CD4-positive, alpha-beta T cell (primary cell): ENCODE measurements at regions not wholly inside any gene's neighbourhood (a gene's known extent, or its start where the extent isn't known, plus 50 kb on each side); places are given as distances from the start of the nearest gene placed in this dataset.

Experiments
- ATAC-seq: fragments of 200-7000 bp; cut with Tn5 transposase; one replicate; pipeline ENCODE4 v1.10.0; 2022; ENCODE audit warnings: mild to moderate bottlenecking; ENCODE audit not compliant: poor library complexity
- CTCF ChIA-PET: fragments of 350-600 bp; sonication (Branson Sonifier 250); formaldehyde crosslinking; loops from one replicate; lab custom pipeline; 2021; ENCODE audit warnings: antibody characterized with exemption, inconsistent platforms; lab: Charles Lee
- POLR2A ChIA-PET: fragments of 350-600 bp; sonication (Branson Sonifier 250); formaldehyde crosslinking; loops from one replicate; lab custom pipeline; 2021; ENCODE audit warnings: antibody characterized with exemption, inconsistent platforms; lab: Charles Lee
- DNase-seq, 14 experiments: peaks; one replicate each; pipeline ENCODE4 v3.0.0-alpha.2; 2013 to 2020; ENCODE audit warnings: mixed read lengths in 2 of 14
- H3K27ac ChIP-seq, 2 donors: one replicate each; pipeline versions ENCODE4 v1.5.1 to v1.7.0; 2013; ENCODE audit warnings: low read length in 2 of 2, low read depth in 1 of 2, mild to moderate bottlenecking in 1 of 2
- H3K27me3 ChIP-seq, 2 experiments: 1 replicate in 1 of 2; 2 replicates in 1 of 2; pipeline versions ENCODE4 v1.6.1 to v1.7.0; 2013; ENCODE audit warnings: low read length in 2 of 2, control low read depth in 1 of 2, mild to moderate bottlenecking in 1 of 2, moderate library complexity in 1 of 2; ENCODE audit not compliant: insufficient read depth in 2 of 2, control insufficient read depth in 1 of 2
- H3K36me3 ChIP-seq: one replicate; pipeline ENCODE4 v1.6.1; 2013; ENCODE audit warnings: low read length, control low read depth; ENCODE audit not compliant: insufficient read depth
- H3K4me1 ChIP-seq: one replicate; pipeline ENCODE4 v1.6.1; 2013; ENCODE audit warnings: low read length, control low read depth; ENCODE audit not compliant: insufficient read depth
- H3K4me3 ChIP-seq: one replicate; pipeline ENCODE4 v1.5.1; 2013; ENCODE audit warnings: mild to moderate bottlenecking, low read length, moderate library complexity
- H3K9me3 ChIP-seq, 2 experiments: 1 replicate in 1 of 2; 2 replicates in 1 of 2; pipeline versions ENCODE4 v1.6.1 to v1.7.0; 2013; ENCODE audit warnings: low read length in 2 of 2, mild to moderate bottlenecking in 2 of 2, control low read depth in 1 of 2, moderate library complexity in 1 of 2; ENCODE audit not compliant: control insufficient read depth in 1 of 2, insufficient read depth in 1 of 2
- H3K27ac Mint-ChIP-seq: one replicate; pipeline ENCODE4 v1.8.0; 2020; ENCODE audit warnings: mixed read lengths
- H3K27me3 Mint-ChIP-seq: one replicate; pipeline ENCODE4 v1.8.0; 2021; ENCODE audit warnings: mixed read lengths
- H3K36me3 Mint-ChIP-seq: one replicate; pipeline ENCODE4 v1.8.0; 2021; ENCODE audit warnings: low read depth, mixed read lengths
- H3K4me1 Mint-ChIP-seq: one replicate; pipeline ENCODE4 v1.8.0; 2021; ENCODE audit warnings: low read depth, mixed read lengths
- H3K4me3 Mint-ChIP-seq: one replicate; pipeline ENCODE4 v1.8.0; 2020; ENCODE audit warnings: mild to moderate bottlenecking, mixed read lengths
- H3K9me3 Mint-ChIP-seq: one replicate; pipeline ENCODE4 v1.8.0; 2020; ENCODE audit warnings: mixed read lengths
- CTCF ChIP-seq: fragments of 200-600 bp; IDR thresholded peaks from one replicate; pipeline ENCODE4 v1.8.0; 2022; ENCODE audit warnings: antibody characterized with exemption, mild to moderate bottlenecking
- intact Hi-C, 2 experiments: fragments of 100-400 bp; cut with DNase I in 1 of 2; cut with micrococcal nuclease in 1 of 2; formaldehyde crosslinking; loops; one replicate each; pipeline versions ENCODE4 v1.15.1 to v1.9.0; 2023 to 2025; cut with DNase I, micrococcal nuclease

- ATAC-seq: no peak
- no peak for TF ChIP-seq CTCF
- Histone ChIP-seq H3K36me3 (no peaks in the 10 kb centered on the region), H3K4me3 (no peak overlapping the region), H3K27ac (no peak overlapping the region), H3K4me1 (no peaks in the 10 kb centered on the region), H3K9me3 (no peaks in the 10 kb centered on the region), H3K27me3 (no peaks in the 10 kb centered on the region)
- DNase-seq: no peak
- intact Hi-C loops: no loop called here
- Mint-ChIP-seq H3K27ac (no peak overlapping the region), H3K36me3 (no peaks in the 10 kb centered on the region), H3K9me3 (peaks cover 2% of the 10 kb centered on the region), H3K4me3 (no peak overlapping the region), H3K27me3 (peaks cover 26% of the 10 kb centered on the region), H3K4me1 (no peaks in the 10 kb centered on the region)
- ChIA-PET POLR2A (no interaction called here), CTCF (no interaction called here)
These were observed 92.6 kb downstream of the ZNF486 start for GRCh38 chr19:20259615-20260014.

GRCh38 chr19:20256606-20257005, 89.6 kb downstream of the ZNF486 start:
- intact Hi-C loops: no loop called here
- H3K36me3 Mint-ChIP-seq: no peaks in the 10 kb centered on the region
- ChIA-PET CTCF (no interaction called here), POLR2A (no interaction called here)
- no peaks in the 10 kb centered on the region for H3K27me3 ChIP-seq
- H3K9me3 Mint-ChIP-seq: no peaks in the 10 kb centered on the region
- no peak overlapping the region for H3K27ac Mint-ChIP-seq
- H3K27me3 Mint-ChIP-seq: peaks cover 18% of the 10 kb centered on the region
- no peaks in the 10 kb centered on the region for H3K36me3 ChIP-seq
- TF ChIP-seq CTCF: no peak
- H3K4me1 ChIP-seq: no peaks in the 10 kb centered on the region
- no peak for DNase-seq
- no peaks in the 10 kb centered on the region for H3K9me3 ChIP-seq
- H3K4me3 ChIP-seq: no peak overlapping the region
- no peak overlapping the region for H3K4me3 Mint-ChIP-seq
- no peak for ATAC-seq
- no peaks in the 10 kb centered on the region for H3K4me1 Mint-ChIP-seq
- H3K27ac ChIP-seq: no peak overlapping the region

- CTCF ChIA-PET: no interaction called here
- H3K4me3 Mint-ChIP-seq: no peak overlapping the region
- ATAC-seq: no peak
These were observed 87.1 kb downstream of the ZNF486 start for GRCh38 chr19:20254121-20254520.

More at GRCh38 chr19:20254121-20254520, 87.1 kb downstream of the ZNF486 start:
- Mint-ChIP-seq H3K9me3 (no peaks in the 10 kb centered on the region), H3K27ac (no peak overlapping the region), H3K27me3 (peaks cover 9% of the 10 kb centered on the region), H3K36me3 (no peaks in the 10 kb centered on the region), H3K4me1 (no peaks in the 10 kb centered on the region)
- DNase-seq: no peak
- POLR2A ChIA-PET: no interaction called here
- H3K4me1 ChIP-seq: no peaks in the 10 kb centered on the region
- no peak overlapping the region for H3K4me3 ChIP-seq
- TF ChIP-seq CTCF: no peak
- no peaks in the 10 kb centered on the region for H3K27me3 ChIP-seq
- H3K36me3 ChIP-seq: no peaks in the 10 kb centered on the region
- intact Hi-C loops: no loop called here
- H3K9me3 ChIP-seq: no peaks in the 10 kb centered on the region
- no peak overlapping the region for H3K27ac ChIP-seq
